ENCODE measurements at regions not wholly inside any gene's neighbourhood (a gene's known extent, or its start where the extent isn't known, plus 50 kb on each side); places are given as distances from the start of the nearest gene placed in this dataset.

DNA sequence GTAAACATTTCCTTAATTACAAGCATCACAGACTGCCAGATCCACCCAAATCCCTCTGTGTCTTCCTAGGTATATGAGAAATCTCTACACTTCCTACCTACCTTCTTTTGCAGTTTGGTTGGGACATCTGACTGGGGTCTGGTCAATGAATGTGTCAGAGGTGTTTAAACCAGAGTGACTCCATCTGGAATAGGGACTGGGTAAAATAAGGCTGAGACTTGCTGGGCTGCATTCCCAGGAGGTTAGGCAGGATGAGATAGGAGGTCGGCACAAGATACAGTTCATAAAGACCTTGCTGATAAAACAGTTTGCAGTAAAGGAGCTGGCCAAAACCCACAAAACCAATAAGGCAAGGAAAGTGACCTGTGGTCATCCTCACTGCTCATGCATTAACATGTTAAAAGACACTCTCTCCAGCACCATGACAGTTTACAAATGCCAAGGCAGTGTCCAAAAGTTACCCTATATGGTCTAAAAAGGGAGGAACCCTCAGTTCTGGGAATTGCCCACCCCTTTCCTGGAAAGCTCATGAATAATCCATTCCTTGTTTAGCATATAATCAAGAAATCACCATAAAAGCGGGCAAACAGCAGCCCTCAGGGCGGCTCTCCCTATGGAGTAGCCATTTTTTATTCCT is 87.4 kb upstream of the BACE2 start:
- Histone ChIP-seq H4K20me1 (ENCODE audit: insufficient read depth, low read length) (no peaks in the 10 kb centered on the region), H2AK9ac (replicated peaks; ENCODE audit: low read depth, low read length, poor library complexity) (no peak overlapping the region), H2BK5ac (ENCODE audit: low read depth, low read length, poor library complexity, severe bottlenecking) (no peak overlapping the region), H2BK15ac (ENCODE audit: low read depth, low read length) (no peak overlapping the region), H3K4me3 (ENCODE audit: insufficient read depth, low read depth, low read length) (no peak overlapping the region), H3K79me1 (ENCODE audit: low read depth in 1 of 2, low read length in 2 of 2) (no peaks in the 10 kb centered on the region), H4K91ac (ENCODE audit: insufficient read depth, low read depth, low read length) (no peak overlapping the region), H3K4ac (ENCODE audit: low read depth, low read length) (no peak overlapping the region), H3K4me2 (ENCODE audit: low read depth, low read length) (no peak overlapping the region), H3K9me1 (ENCODE audit: insufficient read depth, low read length) (no peaks in the 10 kb centered on the region), H3K27ac (ENCODE audit: insufficient read depth, low read length) (no peak overlapping the region), H4K5ac (ENCODE audit: low read depth, low read length) (no peak overlapping the region), H2AK5ac (ENCODE audit: low read depth, low read length) (no peak overlapping the region), H3K36me3 (ENCODE audit: control insufficient read depth, insufficient read depth, low read length) (no peaks in the 10 kb centered on the region), H3K56ac (ENCODE audit: extremely low read depth, insufficient read depth, low read length) (no peak overlapping the region), H3K18ac (ENCODE audit: low read depth, low read length) (no peak overlapping the region), H3K9ac (ENCODE audit: low read depth, low read length) (no peak overlapping the region), H3K27me3 (ENCODE audit: control insufficient read depth, insufficient read depth, low read length) (no peaks in the 10 kb centered on the region), H4K8ac (ENCODE audit: low read depth in 2 of 2, low read length in 2 of 2) (no peak overlapping the region), H2AFZ (replicated peaks; ENCODE audit: low read length, poor library complexity) (no peak overlapping the region), H3K9me3 (ENCODE audit: control insufficient read depth, insufficient read depth, low read length) (peaks cover 7% of the 10 kb centered on the region; the same call in 1 of the 2 replicates), H3K23ac (ENCODE audit: low read depth, low read length) (no peak overlapping the region), H3K4me1 (ENCODE audit: control insufficient read depth, insufficient read depth, low read length) (no peaks in the 10 kb centered on the region), H2BK20ac (ENCODE audit: low read depth, low read length) (no peak overlapping the region), H3K14ac (replicated peaks; ENCODE audit: low read depth, low read length) (no peak overlapping the region), H2BK120ac (ENCODE audit: low read depth, low read length) (no peak overlapping the region)
- TF ChIP-seq RFX5 (IDR thresholded peaks at IDR 0.05; ENCODE audit: low read depth, low read length), result no peak
- no peak for TF ChIP-seq POLR2A (IDR thresholded peaks at IDR 0.05; ENCODE audit: low read depth, low read length)
- TF ChIP-seq RAD21 (IDR thresholded peaks at IDR 0.05; ENCODE audit: low read length), result no peak
- no peak for TF ChIP-seq FOS (IDR thresholded peaks at IDR 0.05; ENCODE audit: low read depth, low read length)
- no peak for TF ChIP-seq RCOR1 (IDR thresholded peaks at IDR 0.05; ENCODE audit: insufficient replicate concordance, low read length)
- TF ChIP-seq MAFK (IDR thresholded peaks at IDR 0.05; ENCODE audit: low read depth, low read length), result no peak
- ChIA-PET CTCF (no interaction called here), POLR2A (ENCODE audit: unreplicated experiment) (no interaction called here)
- no peak for ATAC-seq (ENCODE audit: low read depth)
- no CpG with 5 or more reads among the region's 3 CpGs for WGBS, 2 experiments (ENCODE audit: extremely low coverage in 2 of 2, insufficient read length in 1 of 2)
- no peak for DNase-seq
- dilution Hi-C loops (cut with HindIII; ENCODE audit: low sequenced_read_pairs, unreplicated experiment) (no loop called here), in situ Hi-C loops (cut with MboI; ENCODE audit: low sequenced_read_pairs) (no loop called here), intact Hi-C loops (cut with micrococcal nuclease) (no loop called here)
- BruUV-seq (replicated peaks), result no TSS peak
